ENCODE measurements at regions not wholly inside any gene's neighbourhood (a gene's known extent, or its start where the extent isn't known, plus 50 kb on each side); places are given as distances from the start of the nearest gene placed in this dataset.
A peak's percentile ranks its signal among the peaks of the same experiment; 100 is the strongest.

DNA sequence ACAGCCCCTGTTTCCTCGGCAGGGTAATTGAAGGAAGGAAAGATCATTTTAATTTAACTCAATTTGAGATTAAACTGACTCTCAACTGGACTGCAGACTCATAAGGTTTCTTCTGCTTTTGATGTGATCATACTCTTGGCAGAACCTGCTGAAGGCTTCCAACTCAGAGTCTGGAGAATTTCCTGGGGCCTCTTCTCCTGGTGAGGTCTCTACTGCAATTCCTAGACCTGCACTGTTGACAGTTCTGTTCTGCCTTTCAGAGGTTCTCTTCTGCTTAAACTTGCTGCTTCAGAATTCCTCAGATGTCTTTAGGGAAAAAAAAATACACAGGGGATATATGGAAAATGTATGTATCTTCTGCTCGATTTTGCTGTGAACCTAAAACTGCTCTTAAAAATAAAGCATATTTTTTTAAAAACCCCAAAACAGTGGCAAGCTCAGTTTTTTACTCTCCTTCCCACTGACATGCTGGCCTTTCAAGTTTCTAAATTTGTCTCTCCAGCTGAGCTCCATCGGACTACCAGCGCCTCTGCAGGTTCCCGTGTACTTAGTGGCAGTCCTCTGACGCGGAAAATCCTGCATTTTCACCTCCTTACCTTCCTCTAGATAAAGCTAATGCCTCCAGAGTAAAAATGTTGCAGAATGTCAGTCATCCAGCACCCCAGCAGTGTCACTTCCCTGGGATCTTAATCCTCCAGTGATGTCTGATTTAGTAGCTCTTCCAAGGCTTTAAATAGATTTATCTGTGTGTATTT lies 733.5 kb upstream of the SGCG start:
- no peak for ATAC-seq
- DNase-seq (ENCODE audit: low spot score in 2 of 2) = no peak
- Mint-ChIP-seq H3K9me3 (peaks cover 0 to 3% of the 10 kb centered on the region in 2 donors), H3K36me3 (no peaks in the 10 kb centered on the region), H3K27ac (no peak overlapping the region)

- DNase-seq (ENCODE audit: low spot score in 2 of 2) (no peak), ATAC-seq (no peak)
- H3K27ac Mint-ChIP-seq = no peak overlapping the region
- no peaks in the 10 kb centered on the region for H3K36me3 Mint-ChIP-seq
- H3K9me3 Mint-ChIP-seq = peaks cover 0 to 3% of the 10 kb centered on the region in 2 donors
These were observed 731.5 kb upstream of the SGCG start for GRCh38 chr13:22449251-22449650.

- ATAC-seq (no peak), DNase-seq (ENCODE audit: low spot score in 2 of 2) (no peak)
- Mint-ChIP-seq H3K27ac (no peak overlapping the region), H3K36me3 (no peaks in the 10 kb centered on the region), H3K9me3 (no peaks in the 10 kb centered on the region)
These were observed 729.4 kb upstream of the SGCG start for GRCh38 chr13:22451327-22451741.

- H3K9me3 Mint-ChIP-seq = no peaks in the 10 kb centered on the region
- DNase-seq (ENCODE audit: low spot score in 2 of 2) (no peak), ATAC-seq (peak in 1 of 2 donors; percentile 65)
- no peaks in the 10 kb centered on the region for H3K36me3 Mint-ChIP-seq
- no peak overlapping the region for H3K27ac Mint-ChIP-seq
These were observed 726.2 kb upstream of the SGCG start for GRCh38 chr13:22454586-22454985.

GRCh38 chr13:22455036-22455435 lies 725.7 kb upstream of the SGCG start:
- DNase-seq (ENCODE audit: low spot score in 2 of 2) (no peak), ATAC-seq (no peak)
- no peaks in the 10 kb centered on the region for H3K36me3 Mint-ChIP-seq
- no peaks in the 10 kb centered on the region for H3K9me3 Mint-ChIP-seq
- H3K27ac Mint-ChIP-seq = no peak overlapping the region

GRCh38 chr13:22461854-22462490 lies 718.8 kb upstream of the SGCG start:
- no peak for DNase-seq (ENCODE audit: low spot score in 2 of 2)
- Mint-ChIP-seq H3K9me3 (no peaks in the 10 kb centered on the region), H3K36me3 (no peaks in the 10 kb centered on the region), H3K27ac (no peak overlapping the region)
- ATAC-seq = no peak

- Mint-ChIP-seq H3K36me3 (no peaks in the 10 kb centered on the region), H3K9me3 (no peaks in the 10 kb centered on the region), H3K27ac (no peak overlapping the region)
- no peak for DNase-seq (ENCODE audit: low spot score in 2 of 2)
- no peak for ATAC-seq
These were observed 717.7 kb upstream of the SGCG start for GRCh38 chr13:22463089-22463488.

DNA sequence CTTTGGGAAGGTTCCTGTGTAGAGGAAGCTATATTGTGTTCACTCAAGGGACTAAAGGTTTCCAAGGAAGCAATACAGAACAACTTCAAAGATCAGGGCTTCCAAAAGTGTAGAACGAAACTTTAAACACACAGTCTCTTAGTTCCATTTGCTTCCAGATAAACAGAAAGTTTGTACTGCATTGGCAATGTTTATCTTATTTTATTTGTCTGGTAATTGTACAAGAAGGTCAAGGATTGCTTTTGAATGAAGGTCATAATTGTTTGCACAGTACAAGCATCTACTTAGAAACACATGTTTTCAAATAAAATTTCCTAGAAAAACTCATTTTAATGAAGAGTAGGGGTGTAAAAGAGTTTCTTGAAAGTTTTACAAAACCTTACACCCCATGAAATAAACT lies 712.7 kb upstream of the SGCG start:
- no peak for DNase-seq (ENCODE audit: low spot score in 2 of 2)
- Mint-ChIP-seq H3K9me3 (no peaks in the 10 kb centered on the region), H3K36me3 (no peaks in the 10 kb centered on the region), H3K27ac (no peak overlapping the region)
- no peak for ATAC-seq

GRCh38 chr13:22468824-22469223 lies 712.0 kb upstream of the SGCG start:
- no peaks in the 10 kb centered on the region for H3K36me3 Mint-ChIP-seq
- H3K9me3 Mint-ChIP-seq = no peaks in the 10 kb centered on the region
- ATAC-seq (no peak), DNase-seq (ENCODE audit: low spot score in 2 of 2) (no peak)
- H3K27ac Mint-ChIP-seq = no peak overlapping the region

GRCh38 chr13:22469452-22469851 lies 711.3 kb upstream of the SGCG start:
- no peaks in the 10 kb centered on the region for H3K36me3 Mint-ChIP-seq
- ATAC-seq (no peak), DNase-seq (ENCODE audit: low spot score in 2 of 2) (no peak)
- no peaks in the 10 kb centered on the region for H3K9me3 Mint-ChIP-seq
- H3K27ac Mint-ChIP-seq = no peak overlapping the region

DNA sequence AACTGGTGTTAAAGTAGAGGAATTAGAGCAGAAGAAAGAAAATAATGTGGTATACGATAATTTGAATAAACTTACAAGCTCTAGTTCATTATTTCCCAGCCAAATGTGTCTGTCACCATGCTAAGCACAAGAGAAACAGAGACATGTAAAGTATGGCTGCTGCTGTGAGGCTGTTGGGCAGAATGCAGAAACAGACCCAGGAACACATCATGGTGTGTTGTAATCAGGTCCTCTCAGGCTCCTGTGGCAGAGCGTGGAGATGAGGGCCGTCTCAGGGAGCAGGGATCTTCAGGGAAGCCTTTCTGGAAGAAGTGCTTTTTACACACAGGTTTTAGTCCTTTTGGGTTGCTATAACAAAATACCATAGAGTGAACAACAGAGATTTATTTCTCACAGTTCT lies 710.7 kb upstream of the SGCG start:
- Mint-ChIP-seq H3K27ac (no peak overlapping the region), H3K9me3 (no peaks in the 10 kb centered on the region), H3K36me3 (no peaks in the 10 kb centered on the region)
- ATAC-seq (no peak), DNase-seq (ENCODE audit: low spot score in 2 of 2) (no peak)

DNA sequence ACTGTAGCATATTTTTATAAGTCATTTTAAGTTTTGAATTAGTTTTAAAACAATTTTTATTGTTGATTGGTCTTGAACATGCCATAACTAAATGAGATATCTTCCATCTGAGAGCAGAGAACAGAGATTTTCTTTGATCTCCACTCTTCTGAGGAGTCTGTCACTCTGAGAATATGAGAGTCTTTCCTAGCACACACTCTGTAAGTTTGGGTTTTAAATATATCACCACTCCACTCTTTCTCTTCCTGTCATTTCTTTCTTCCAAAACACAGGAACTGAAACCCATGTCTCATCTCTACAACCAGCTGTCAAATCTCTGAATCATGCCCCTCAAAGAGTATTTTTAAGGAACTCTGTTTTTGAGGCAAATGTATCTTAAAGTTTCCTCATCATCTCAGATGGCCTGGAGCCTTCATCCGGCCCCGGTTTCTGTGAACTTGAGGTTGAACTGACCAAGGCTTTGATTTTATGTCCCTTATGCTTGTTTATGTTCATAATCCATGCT lies 698.2 kb upstream of the SGCG start:
- no peak overlapping the region for H3K27ac Mint-ChIP-seq
- peaks cover 5 to 10% of the 10 kb centered on the region in 2 donors for H3K9me3 Mint-ChIP-seq
- DNase-seq (ENCODE audit: low spot score in 2 of 2) = no peak
- H3K36me3 Mint-ChIP-seq = peaks cover 0 to 5% of the 10 kb centered on the region in 2 donors
- ATAC-seq = peak in 1 of 2 donors; percentile 92

GRCh38 chr13:22483276-22483675 lies 697.5 kb upstream of the SGCG start:
- Mint-ChIP-seq H3K36me3 (peaks cover 0 to 5% of the 10 kb centered on the region in 2 donors), H3K9me3 (peaks cover 5 to 10% of the 10 kb centered on the region in 2 donors), H3K27ac (no peak overlapping the region)
- DNase-seq (ENCODE audit: low spot score in 2 of 2) (no peak), ATAC-seq (no peak)

DNA sequence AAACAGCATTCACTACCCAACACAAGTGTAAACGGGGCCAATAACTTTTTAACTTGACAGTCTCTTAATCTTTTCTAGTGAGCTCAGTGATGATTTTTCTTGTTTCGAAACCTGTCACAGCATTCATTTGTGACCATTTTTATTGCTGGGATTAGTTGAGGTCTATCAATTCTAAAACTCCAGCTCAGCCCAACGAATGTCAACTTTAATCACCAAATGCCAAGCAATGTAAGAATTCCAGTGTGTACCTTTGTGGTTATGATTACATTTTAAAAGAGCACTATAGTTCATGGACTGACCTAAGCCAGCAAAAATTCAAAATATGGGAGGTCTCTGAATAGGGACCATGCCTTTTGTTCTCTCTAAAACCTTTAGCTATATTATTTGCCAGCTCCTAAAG lies 694.3 kb upstream of the SGCG start:
- Mint-ChIP-seq H3K36me3 (peaks cover 0 to 5% of the 10 kb centered on the region in 2 donors), H3K27ac (no peak overlapping the region), H3K9me3 (peaks cover 5% of the 10 kb centered on the region in 2 donors)
- ATAC-seq = no peak
- DNase-seq (ENCODE audit: low spot score in 2 of 2) = no peak

- Mint-ChIP-seq H3K27ac (no peak overlapping the region), H3K9me3 (no peaks in the 10 kb centered on the region), H3K36me3 (peaks cover 0 to under 1% of the 10 kb centered on the region in 2 donors)
- no peak for DNase-seq (ENCODE audit: low spot score in 2 of 2)
- ATAC-seq = no peak
These were observed 692.8 kb upstream of the SGCG start for GRCh38 chr13:22487932-22488331.

DNA sequence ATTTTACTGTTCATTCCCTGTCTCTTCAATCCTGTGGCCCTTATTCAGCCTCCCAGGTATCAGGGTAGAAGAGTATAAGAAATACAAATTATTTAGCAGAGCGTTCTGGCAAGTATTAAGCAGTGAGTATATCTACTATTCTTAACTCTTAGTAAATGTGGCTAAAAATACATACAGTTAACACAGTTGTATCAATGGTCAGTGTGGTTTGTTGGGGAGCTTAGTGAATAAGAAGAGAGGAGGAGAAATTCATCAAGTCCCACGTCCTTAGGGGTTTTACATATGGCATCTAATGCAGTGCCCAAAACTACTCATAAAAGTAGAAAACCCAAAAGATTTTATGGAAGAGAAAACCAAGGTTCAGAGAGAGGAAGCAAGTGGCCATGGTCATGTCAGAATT lies 691.0 kb upstream of the SGCG start:
- ATAC-seq = no peak
- DNase-seq (ENCODE audit: low spot score in 2 of 2) = no peak
- Mint-ChIP-seq H3K36me3 (no peaks in the 10 kb centered on the region), H3K27ac (no peak overlapping the region), H3K9me3 (peaks cover 0 to 4% of the 10 kb centered on the region in 2 donors)

GRCh38 chr13:22495819-22496218 lies 685.0 kb upstream of the SGCG start:
- H3K27ac Mint-ChIP-seq = no peak overlapping the region
- peaks cover 0 to 15% of the 10 kb centered on the region in 2 donors for H3K9me3 Mint-ChIP-seq
- DNase-seq (ENCODE audit: low spot score in 2 of 2) (no peak), ATAC-seq (no peak)
- peaks cover 0 to 5% of the 10 kb centered on the region in 2 donors for H3K36me3 Mint-ChIP-seq
